ENCODE measurements at regions not wholly inside any gene's neighbourhood (a gene's known extent, or its start where the extent isn't known, plus 50 kb on each side); places are given as distances from the start of the nearest gene placed in this dataset.

GRCh38 chr20:12591949-12592470 is 416.8 kb upstream of the SPTLC3 start:
- DNase-seq (ENCODE audit: low spot score), result no peak

- DNase-seq (ENCODE audit: low spot score), result no peak
These were observed 416.0 kb upstream of the SPTLC3 start for GRCh38 chr20:12592756-12593155.

GRCh38 chr20:12593342-12593873 is 415.4 kb upstream of the SPTLC3 start:
- no peak for DNase-seq (ENCODE audit: low spot score)

- peak; percentile 39 for DNase-seq (ENCODE audit: low spot score)
These were observed 414.2 kb upstream of the SPTLC3 start for GRCh38 chr20:12594410-12595088.

- no peak for DNase-seq (ENCODE audit: low spot score)
These were observed 412.9 kb upstream of the SPTLC3 start for GRCh38 chr20:12595841-12596240.

- DNase-seq (ENCODE audit: low spot score), result no peak
These were observed 411.9 kb upstream of the SPTLC3 start for GRCh38 chr20:12596863-12597262.

GRCh38 chr20:12597551-12597950 is 411.2 kb upstream of the SPTLC3 start:
- no peak for DNase-seq (ENCODE audit: low spot score)

- DNase-seq (ENCODE audit: low spot score), result no peak
These were observed 409.9 kb upstream of the SPTLC3 start for GRCh38 chr20:12598894-12599293.

- no peak for DNase-seq (ENCODE audit: low spot score)
These were observed 409.3 kb upstream of the SPTLC3 start for GRCh38 chr20:12599494-12599893.

- DNase-seq (ENCODE audit: low spot score), result no peak
These were observed 403.0 kb upstream of the SPTLC3 start for GRCh38 chr20:12605751-12606150.

GRCh38 chr20:12610871-12611270 is 397.9 kb upstream of the SPTLC3 start:
- no peak for DNase-seq (ENCODE audit: low spot score)

GRCh38 chr20:12614764-12615163 is 394.0 kb upstream of the SPTLC3 start:
- DNase-seq (ENCODE audit: low spot score), result no peak

GRCh38 chr20:12617076-12617475 is 391.7 kb upstream of the SPTLC3 start:
- no peak for DNase-seq (ENCODE audit: low spot score)

GRCh38 chr20:12623870-12624269 is 384.9 kb upstream of the SPTLC3 start:
- DNase-seq (ENCODE audit: low spot score), result no peak

- no peak for DNase-seq (ENCODE audit: low spot score)
These were observed 381.3 kb upstream of the SPTLC3 start for GRCh38 chr20:12627485-12627884.

GRCh38 chr20:12638633-12639312 is 370.0 kb upstream of the SPTLC3 start:
- DNase-seq (ENCODE audit: low spot score), result no peak

GRCh38 chr20:12640251-12640650 is 368.5 kb upstream of the SPTLC3 start:
- DNase-seq (ENCODE audit: low spot score), result no peak

- no peak for DNase-seq (ENCODE audit: low spot score)
These were observed 367.2 kb upstream of the SPTLC3 start for GRCh38 chr20:12641619-12642018.

GRCh38 chr20:12644461-12644860 is 364.3 kb upstream of the SPTLC3 start:
- DNase-seq (ENCODE audit: low spot score), result no peak

GRCh38 chr20:12649234-12649633 is 359.5 kb upstream of the SPTLC3 start:
- no peak for DNase-seq (ENCODE audit: low spot score)

GRCh38 chr20:12653642-12654041 is 355.1 kb upstream of the SPTLC3 start:
- DNase-seq (ENCODE audit: low spot score), result no peak

- no peak for DNase-seq (ENCODE audit: low spot score)
These were observed 348.8 kb upstream of the SPTLC3 start for GRCh38 chr20:12659942-12660341.

- DNase-seq (ENCODE audit: low spot score), result no peak
These were observed 347.9 kb upstream of the SPTLC3 start for GRCh38 chr20:12660918-12661317.
